ENCODE measurements at regions not wholly inside any gene's neighbourhood (a gene's known extent, or its start where the extent isn't known, plus 50 kb on each side); places are given as distances from the start of the nearest gene placed in this dataset.
A peak's percentile ranks its signal among the peaks of the same experiment; 100 is the strongest.

- no peaks in the 10 kb centered on the region for H3K27me3 Mint-ChIP-seq (ENCODE audit: insufficient read depth)
- TF ChIP-seq CTCF (conservative IDR thresholded peaks at IDR 0.05), result no peak
- peak overlapping the region; percentile 93 for H3K27ac ChIP-seq (ENCODE audit: low read depth, low read length)
- peaks cover 13% of the 10 kb centered on the region for H3K4me1 ChIP-seq (ENCODE audit: control insufficient read depth, insufficient read depth, low read length)
- H3K4me1 Mint-ChIP-seq, result peaks cover 34% of the 10 kb centered on the region
- peaks cover 26% of the 10 kb centered on the region for H3K36me3 Mint-ChIP-seq (ENCODE audit: low read depth)
- peak overlapping the region; percentile 96 for H3K27ac Mint-ChIP-seq
- no peaks in the 10 kb centered on the region for H3K36me3 ChIP-seq (ENCODE audit: control insufficient read depth, insufficient read depth, low read length)
- H3K4me3 Mint-ChIP-seq, result peak overlapping the region; percentile 9
- peak; percentile 65 for DNase-seq
- 4 to 17% methylated on average over 2 to 3 of the region's 3 CpGs for WGBS, 2 experiments (ENCODE audit: insufficient coverage in 1 of 2, insufficient read length in 1 of 2)
- H3K9ac ChIP-seq (ENCODE audit: extremely low read depth, low read length, poor library complexity, severe bottlenecking), result peak overlapping the region; percentile 56
- H3K9me3 Mint-ChIP-seq, result peaks cover 67% of the 10 kb centered on the region
- H3K9me3 ChIP-seq (ENCODE audit: control insufficient read depth, low read length), result peaks cover 63% of the 10 kb centered on the region
- no peaks in the 10 kb centered on the region for H3K27me3 ChIP-seq (ENCODE audit: control insufficient read depth, insufficient read depth, low read length, poor library complexity, severe bottlenecking)
- H3K4me3 ChIP-seq (ENCODE audit: low read length), result peak overlapping the region; percentile 67
These were observed 93.2 kb downstream of the AKR1D1 start for GRCh38 chr7:138169441-138169851.

GRCh38 chr7:138170298-138170697, 94.0 kb downstream of the AKR1D1 start:
- DNase-seq, result peak; percentile 70
- 27% methylated on average over 2 of the region's 2 CpGs; no CpG with 5 or more reads in 1 of the 2 experiments for WGBS, 2 experiments (ENCODE audit: insufficient coverage in 1 of 2, insufficient read length in 1 of 2)
- H3K4me1 Mint-ChIP-seq, result peaks cover 34% of the 10 kb centered on the region
- peak overlapping the region; percentile 56 for H3K9ac ChIP-seq (ENCODE audit: extremely low read depth, low read length, poor library complexity, severe bottlenecking)
- no peaks in the 10 kb centered on the region for H3K27me3 Mint-ChIP-seq (ENCODE audit: insufficient read depth)
- H3K4me3 Mint-ChIP-seq, result peak overlapping the region; percentile 9
- TF ChIP-seq CTCF (conservative IDR thresholded peaks at IDR 0.05), result no peak
- H3K9me3 Mint-ChIP-seq, result peaks cover 68% of the 10 kb centered on the region
- H3K27ac Mint-ChIP-seq, result peak overlapping the region; percentile 90
- H3K9me3 ChIP-seq (ENCODE audit: control insufficient read depth, low read length), result peaks cover 63% of the 10 kb centered on the region
- peaks cover 24% of the 10 kb centered on the region for H3K36me3 Mint-ChIP-seq (ENCODE audit: low read depth)
- peak overlapping the region; percentile 67 for H3K4me3 ChIP-seq (ENCODE audit: low read length)
- no peaks in the 10 kb centered on the region for H3K36me3 ChIP-seq (ENCODE audit: control insufficient read depth, insufficient read depth, low read length)
- peaks cover 13% of the 10 kb centered on the region for H3K4me1 ChIP-seq (ENCODE audit: control insufficient read depth, insufficient read depth, low read length)
- no peaks in the 10 kb centered on the region for H3K27me3 ChIP-seq (ENCODE audit: control insufficient read depth, insufficient read depth, low read length, poor library complexity, severe bottlenecking)
- H3K27ac ChIP-seq (ENCODE audit: low read depth, low read length), result peak overlapping the region; percentile 93

GRCh38 chr7:138170959-138171703, 94.9 kb downstream of the AKR1D1 start:
- Mint-ChIP-seq H3K27ac (peak overlapping the region; percentile 90), H3K9me3 (peaks cover 63% of the 10 kb centered on the region), H3K4me1 (peaks cover 34% of the 10 kb centered on the region), H3K4me3 (no peak overlapping the region), H3K27me3 (ENCODE audit: insufficient read depth) (no peaks in the 10 kb centered on the region), H3K36me3 (ENCODE audit: low read depth) (peaks cover 23% of the 10 kb centered on the region)
- H3K9ac ChIP-seq (ENCODE audit: extremely low read depth, low read length, poor library complexity, severe bottlenecking), result no peak overlapping the region
- peaks cover 13% of the 10 kb centered on the region for H3K4me1 ChIP-seq (ENCODE audit: control insufficient read depth, insufficient read depth, low read length)
- H3K36me3 ChIP-seq (ENCODE audit: control insufficient read depth, insufficient read depth, low read length), result no peaks in the 10 kb centered on the region
- H3K4me3 ChIP-seq (ENCODE audit: low read length), result peak overlapping the region; percentile 67
- peaks cover 61% of the 10 kb centered on the region for H3K9me3 ChIP-seq (ENCODE audit: control insufficient read depth, low read length)
- H3K27ac ChIP-seq (ENCODE audit: low read depth, low read length), result peak overlapping the region; percentile 93
- 86 to 91% methylated on average over 7 of the region's 7 CpGs for WGBS, 2 experiments (ENCODE audit: insufficient coverage in 1 of 2, insufficient read length in 1 of 2)
- no peaks in the 10 kb centered on the region for H3K27me3 ChIP-seq (ENCODE audit: control insufficient read depth, insufficient read depth, low read length, poor library complexity, severe bottlenecking)
- no peak for TF ChIP-seq CTCF (conservative IDR thresholded peaks at IDR 0.05)
- no peak for DNase-seq

All from endodermal cell (in vitro differentiated cells).